Retinal pigment epithelial cell (primary cell): ENCODE measurements at regions not wholly inside any gene's neighbourhood (a gene's known extent, or its start where the extent isn't known, plus 50 kb on each side); places are given as distances from the start of the nearest gene placed in this dataset.
A peak's percentile ranks its signal among the peaks of the same experiment; 100 is the strongest.

Source experiments
- DNase-seq: peaks from one replicate; pipeline ENCODE4 v3.0.0-alpha.2; 2010; ENCODE audit warnings: low read depth
- H3K4me3 ChIP-seq: 2 replicates; pipeline ENCODE4 v1.5.1; 2011; ENCODE audit warnings: mild to moderate bottlenecking, low read length, control low read depth, moderate library complexity
- CTCF ChIP-seq: conservative IDR thresholded peaks from 2 replicates; pipeline ENCODE4 v1.5.1; 2011; ENCODE audit warnings: low read depth, low read length, control low read depth, inconsistent platforms

- H3K4me3 ChIP-seq, result no peak overlapping the region
- DNase-seq, result peak; percentile 54
- TF ChIP-seq CTCF, result no peak
Observed at GRCh38 chr4:129455482-129455881, 359.5 kb downstream of the C4orf33 start.

- no peak for TF ChIP-seq CTCF
- H3K4me3 ChIP-seq, result no peak overlapping the region
- DNase-seq, result no peak
Observed at GRCh38 chr4:129468624-129469023, 372.7 kb downstream of the C4orf33 start.

- DNase-seq, result no peak
- TF ChIP-seq CTCF, result no peak
- no peak overlapping the region for H3K4me3 ChIP-seq
Observed at GRCh38 chr4:129474698-129475097, 378.7 kb downstream of the C4orf33 start.

- TF ChIP-seq CTCF, result no peak
- DNase-seq, result no peak
- no peak overlapping the region for H3K4me3 ChIP-seq
Observed at GRCh38 chr4:129481107-129481506, 385.2 kb downstream of the C4orf33 start.

- TF ChIP-seq CTCF, result no peak
- no peak for DNase-seq
- H3K4me3 ChIP-seq, result no peak overlapping the region
Observed at GRCh38 chr4:129488427-129488826, 392.5 kb downstream of the C4orf33 start.

- H3K4me3 ChIP-seq, result no peak overlapping the region
- TF ChIP-seq CTCF, result no peak
- no peak for DNase-seq
Observed at GRCh38 chr4:129490516-129490915, 394.6 kb downstream of the C4orf33 start.

GRCh38 chr4:129498626-129499025 is 402.7 kb downstream of the C4orf33 start:
- DNase-seq, result no peak
- TF ChIP-seq CTCF, result no peak
- no peak overlapping the region for H3K4me3 ChIP-seq
